Amygdala (tissue), 56 donors: ENCODE measurements at regions not wholly inside any gene's neighbourhood (a gene's known extent, or its start where the extent isn't known, plus 50 kb on each side); places are given as distances from the start of the nearest gene placed in this dataset.
"Not testable (repeated sequence)": the region's sequence is repeated elsewhere in the genome, so short reads cannot be mapped to it uniquely, and the experiment has no call there.

Source experiments
- DNase-seq, 56 donors: peaks; one replicate each; lab custom pipeline; 2025; lab: John Stamatoyannopoulos, UW

GRCh38 chr5:145027286-145027685 is 807.9 kb downstream of the PRELID2 start:
- no peak for DNase-seq

- no peak for DNase-seq
Measured at GRCh38 chr5:145025775-145026174, 809.4 kb downstream of the PRELID2 start.

GRCh38 chr5:145015146-145015545 is 820.0 kb downstream of the PRELID2 start:
- no peak for DNase-seq

- DNase-seq, result no peak
Measured at GRCh38 chr5:145014109-145014508, 821.0 kb downstream of the PRELID2 start.

- DNase-seq, result no peak
Measured at GRCh38 chr5:145010834-145011233, 824.3 kb downstream of the PRELID2 start.

GRCh38 chr5:145008876-145009530 is 826.1 kb downstream of the PRELID2 start:
- peak in 1 of 56 donors; percentile 2 for DNase-seq

GRCh38 chr5:144994356-144994755 is 823.7 kb downstream of the KCTD16 start:
- DNase-seq, result not testable (repeated sequence)

- no peak for DNase-seq
Measured at GRCh38 chr5:144983101-144983500, 812.4 kb downstream of the KCTD16 start.

- no peak for DNase-seq
Measured at GRCh38 chr5:144979516-144980264, 809.0 kb downstream of the KCTD16 start.

GRCh38 chr5:144972317-144972716 is 801.6 kb downstream of the KCTD16 start:
- no peak for DNase-seq

- no peak for DNase-seq
Measured at GRCh38 chr5:144971108-144971850, 800.6 kb downstream of the KCTD16 start.

- no peak for DNase-seq
Measured at GRCh38 chr5:144960296-144960695, 789.6 kb downstream of the KCTD16 start.

GRCh38 chr5:144958002-144958401 is 787.3 kb downstream of the KCTD16 start:
- DNase-seq, result no peak

- DNase-seq, result no peak
Measured at GRCh38 chr5:144950996-144951395, 780.3 kb downstream of the KCTD16 start.

- no peak for DNase-seq
Measured at GRCh38 chr5:144947023-144947422, 776.4 kb downstream of the KCTD16 start.

- DNase-seq, result no peak
Measured at GRCh38 chr5:144945503-144945902, 774.8 kb downstream of the KCTD16 start.

- no peak for DNase-seq
Measured at GRCh38 chr5:144944936-144945335, 774.3 kb downstream of the KCTD16 start.

- no peak for DNase-seq
Measured at GRCh38 chr5:144941004-144941403, 770.3 kb downstream of the KCTD16 start.

GRCh38 chr5:144918371-144918770 is 747.7 kb downstream of the KCTD16 start:
- no peak for DNase-seq

- no peak for DNase-seq
Measured at GRCh38 chr5:144915452-144915851, 744.8 kb downstream of the KCTD16 start.

GRCh38 chr5:144913661-144914060 is 743.0 kb downstream of the KCTD16 start:
- DNase-seq, result no peak
